GM23338 (cell line): ENCODE measurements at regions not wholly inside any gene's neighbourhood (a gene's known extent, or its start where the extent isn't known, plus 50 kb on each side); places are given as distances from the start of the nearest gene placed in this dataset.

Source experiments
- CREB1 ChIP-seq: fragments of 250-450 bp; sonication (Bioruptor Pico); IDR thresholded peaks from 2 replicates; pipeline ENCODE4 v1.5.0; 2020; ENCODE audit warnings: low read depth, mild to moderate bottlenecking, moderate library complexity
- CTCF ChIP-seq, 2 experiments: fragments of 200-600 bp in 1 of 2; sonication (generic) in 1 of 2; conservative IDR thresholded peaks; 2 replicates each; pipeline versions ENCODE4 v1.5.1 to v1.6.1; 2016 to 2017; ENCODE audit warnings: antibody characterized with exemption in 2 of 2, low read depth in 2 of 2, mild to moderate bottlenecking in 2 of 2, moderate library complexity in 1 of 2
- ETS1 ChIP-seq: IDR thresholded peaks from 2 replicates; pipeline ENCODE4 v1.6.1; 2016; ENCODE audit warnings: antibody characterized with exemption
- EZH2 ChIP-seq: fragments of 200-600 bp; sonication (generic); IDR thresholded peaks from one replicate; pipeline ENCODE4 v1.8.0; 2017; ENCODE audit warnings: antibody characterized with exemption, mild to moderate bottlenecking, low read depth; ENCODE audit not compliant: unreplicated experiment
- EZH2phosphoT487 ChIP-seq: fragments of 200-600 bp; sonication (generic); IDR thresholded peaks from one replicate; pipeline ENCODE4 v1.8.1; 2018; ENCODE audit warnings: antibody characterized with exemption; ENCODE audit not compliant: unreplicated experiment
- JUNB ChIP-seq: IDR thresholded peaks from one replicate; pipeline ENCODE4 v1.6.1; 2016; ENCODE audit warnings: antibody characterized with exemption; ENCODE audit not compliant: unreplicated experiment
- POLR2AphosphoS5 ChIP-seq: IDR thresholded peaks from 2 replicates; pipeline ENCODE4 v1.6.1; 2016; ENCODE audit warnings: antibody characterized with exemption, low read depth
- ZNF114 ChIP-seq: fragments of 250-450 bp; sonication (Bioruptor Pico); IDR thresholded peaks from 2 replicates; pipeline ENCODE4 v1.5.0; 2020; ENCODE audit warnings: mild to moderate bottlenecking, moderate library complexity
- ZNF331 ChIP-seq: fragments of 250-450 bp; sonication (Bioruptor Pico); IDR thresholded peaks from 2 replicates; pipeline ENCODE4 v1.5.0; 2020; ENCODE audit warnings: low read depth, mild to moderate bottlenecking, moderate library complexity
- TF ChIP-seq, protein P1 (sequence below): IDR thresholded peaks from one replicate; pipeline ENCODE4 v1.6.1; 2018; ENCODE audit warnings: antibody characterized with exemption; ENCODE audit not compliant: unreplicated experiment

- no peak for TF ChIP-seq CTCF (conservative IDR thresholded peaks at IDR 0.05; ENCODE audit: low read depth in 2 of 2)
- TF ChIP-seq, protein P1, sequence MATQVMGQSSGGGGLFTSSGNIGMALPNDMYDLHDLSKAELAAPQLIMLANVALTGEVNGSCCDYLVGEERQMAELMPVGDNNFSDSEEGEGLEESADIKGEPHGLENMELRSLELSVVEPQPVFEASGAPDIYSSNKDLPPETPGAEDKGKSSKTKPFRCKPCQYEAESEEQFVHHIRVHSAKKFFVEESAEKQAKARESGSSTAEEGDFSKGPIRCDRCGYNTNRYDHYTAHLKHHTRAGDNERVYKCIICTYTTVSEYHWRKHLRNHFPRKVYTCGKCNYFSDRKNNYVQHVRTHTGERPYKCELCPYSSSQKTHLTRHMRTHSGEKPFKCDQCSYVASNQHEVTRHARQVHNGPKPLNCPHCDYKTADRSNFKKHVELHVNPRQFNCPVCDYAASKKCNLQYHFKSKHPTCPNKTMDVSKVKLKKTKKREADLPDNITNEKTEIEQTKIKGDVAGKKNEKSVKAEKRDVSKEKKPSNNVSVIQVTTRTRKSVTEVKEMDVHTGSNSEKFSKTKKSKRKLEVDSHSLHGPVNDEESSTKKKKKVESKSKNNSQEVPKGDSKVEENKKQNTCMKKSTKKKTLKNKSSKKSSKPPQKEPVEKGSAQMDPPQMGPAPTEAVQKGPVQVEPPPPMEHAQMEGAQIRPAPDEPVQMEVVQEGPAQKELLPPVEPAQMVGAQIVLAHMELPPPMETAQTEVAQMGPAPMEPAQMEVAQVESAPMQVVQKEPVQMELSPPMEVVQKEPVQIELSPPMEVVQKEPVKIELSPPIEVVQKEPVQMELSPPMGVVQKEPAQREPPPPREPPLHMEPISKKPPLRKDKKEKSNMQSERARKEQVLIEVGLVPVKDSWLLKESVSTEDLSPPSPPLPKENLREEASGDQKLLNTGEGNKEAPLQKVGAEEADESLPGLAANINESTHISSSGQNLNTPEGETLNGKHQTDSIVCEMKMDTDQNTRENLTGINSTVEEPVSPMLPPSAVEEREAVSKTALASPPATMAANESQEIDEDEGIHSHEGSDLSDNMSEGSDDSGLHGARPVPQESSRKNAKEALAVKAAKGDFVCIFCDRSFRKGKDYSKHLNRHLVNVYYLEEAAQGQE: no peak
- TF ChIP-seq POLR2AphosphoS5: no peak
- TF ChIP-seq EZH2phosphoT487: no peak
- no peak for TF ChIP-seq ETS1
- TF ChIP-seq EZH2: no peak
- no peak for TF ChIP-seq JUNB
- TF ChIP-seq ZNF331 (CRISPR knock-in tag): no peak
- no peak for TF ChIP-seq ZNF114 (CRISPR knock-in tag)
- TF ChIP-seq CREB1: no peak
Observed at GRCh38 chr5:39675676-39676075, 250.9 kb upstream of the DAB2 start.
